Adrenal gland (tissue), 5 donors: ENCODE measurements at regions not wholly inside any gene's neighbourhood (a gene's known extent, or its start where the extent isn't known, plus 50 kb on each side); places are given as distances from the start of the nearest gene placed in this dataset.

Experiments used
- CTCF ChIP-seq, 6 experiments: fragments of 450-650 bp in 4 of 6; fragments of 200-600 bp in 2 of 6; sonication (generic) in 1 of 6; IDR thresholded peaks; 1 replicate in 5 of 6; 2 replicates in 1 of 6; pipeline versions ENCODE4 v1.5.1 to v1.8.0; 2016 to 2021; ENCODE audit warnings: antibody characterized with exemption in 6 of 6, mild to moderate bottlenecking in 2 of 6, moderate library complexity in 1 of 6
- POLR2A ChIP-seq, 2 donors: fragments of 450-650 bp; IDR thresholded peaks; one replicate each; pipeline ENCODE4 v1.6.1; 2017; ENCODE audit warnings: antibody characterized with exemption in 2 of 2, mild to moderate bottlenecking in 2 of 2, moderate library complexity in 1 of 2
- donor health status: DM: no; HTN: no; CAD: no.

- TF ChIP-seq POLR2A (IDR thresholded peaks at IDR 0.05) (no peak), CTCF (IDR thresholded peaks at IDR 0.05) (no peak)
Observed at GRCh38 chr2:177063331-177063730, 149.3 kb upstream of the HNRNPA3 start.
